GM19025 (cell line): ENCODE measurements at regions not wholly inside any gene's neighbourhood (a gene's known extent, or its start where the extent isn't known, plus 50 kb on each side); places are given as distances from the start of the nearest gene placed in this dataset.
"Not testable (repeated sequence)": the region's sequence is repeated elsewhere in the genome, so short reads cannot be mapped to it uniquely, and the experiment has no call there.

Source experiments
- ATAC-seq: cut with Tn5 transposase; IDR thresholded peaks from one replicate; pipeline ENCODE4 v1.9.1; 2021; ENCODE audit warnings: mild to moderate bottlenecking, low read depth, moderate library complexity; ENCODE audit not compliant: unreplicated experiment

DNA sequence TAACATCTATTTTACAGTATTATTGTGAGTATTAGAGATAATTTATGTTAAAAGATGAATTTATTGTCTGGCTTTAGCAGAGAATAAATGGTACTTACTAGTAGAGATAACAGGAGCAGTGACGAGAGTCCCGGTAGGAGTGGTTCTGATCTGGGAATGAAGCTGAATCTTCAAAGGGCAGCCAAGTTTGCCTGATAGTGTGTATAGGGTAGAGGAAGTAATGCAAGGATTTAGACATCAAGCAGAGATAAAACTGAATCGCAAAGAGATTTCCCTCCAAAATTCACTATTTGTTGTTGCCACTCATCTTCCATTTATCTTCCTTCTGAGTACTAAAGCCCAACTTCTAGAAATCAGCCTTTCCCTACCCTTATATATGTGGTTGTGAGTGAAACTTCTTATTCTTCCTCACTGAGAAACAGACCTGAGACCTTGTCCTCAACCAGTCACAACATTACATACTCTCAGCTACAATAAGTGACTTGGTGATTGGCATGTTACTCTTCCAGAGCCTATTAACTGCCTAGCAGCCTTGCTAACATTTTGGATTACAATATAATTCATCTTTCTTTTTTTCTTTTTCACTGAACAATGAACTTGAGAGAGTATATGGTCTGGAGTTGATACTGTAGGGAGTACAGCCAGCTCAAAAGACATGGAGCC lies 692.7 kb upstream of the ZNF385D start:
- ATAC-seq = no peak

DNA sequence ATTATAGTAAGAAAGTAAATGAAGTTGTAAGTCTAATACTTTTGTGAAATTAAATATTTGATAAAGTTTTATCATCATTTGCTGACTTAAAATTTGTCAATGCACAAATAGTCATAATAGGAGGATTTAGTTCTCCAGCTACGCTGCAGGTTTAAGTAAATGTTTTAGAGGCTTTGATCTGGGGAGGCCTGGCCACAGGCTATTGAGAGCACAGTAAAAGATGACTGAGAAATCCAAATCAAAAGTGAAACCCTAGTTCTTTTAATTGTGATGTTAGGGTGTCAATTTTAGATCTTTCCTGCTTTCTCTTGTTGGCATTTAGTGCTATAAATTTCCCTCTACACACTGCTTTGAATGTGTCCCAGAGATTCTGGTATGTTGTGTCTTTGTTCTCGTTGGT lies 694.3 kb upstream of the ZNF385D start:
- ATAC-seq = not testable (repeated sequence)

DNA sequence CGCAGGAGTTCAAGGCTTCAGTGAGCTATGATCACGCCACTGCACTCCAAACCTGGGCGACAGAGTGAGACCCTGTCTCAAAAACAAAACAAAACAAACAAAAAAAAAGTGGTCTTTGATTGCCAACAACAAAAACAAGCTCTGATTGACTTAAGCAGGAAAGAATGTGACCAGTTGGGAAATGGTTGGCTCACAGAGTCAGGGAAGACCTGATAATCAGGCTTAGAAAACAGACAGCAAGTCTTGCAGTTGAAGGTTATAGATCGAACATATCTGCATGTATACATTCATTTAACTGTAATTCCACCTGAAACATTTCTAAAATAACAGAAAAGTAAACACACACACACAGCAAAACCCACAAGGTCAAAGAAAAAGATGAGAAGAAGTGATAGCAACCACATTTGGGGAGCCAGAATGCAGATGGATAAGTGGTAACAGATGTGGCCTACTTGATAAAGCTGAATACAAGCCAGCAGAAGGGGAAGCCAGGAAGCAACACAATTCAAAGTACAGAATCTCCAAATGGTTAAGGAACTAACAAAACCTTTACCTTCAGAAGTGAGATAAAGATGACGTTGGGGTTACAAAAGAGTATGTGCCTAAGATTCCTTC lies 699.9 kb upstream of the ZNF385D start:
- ATAC-seq = no peak

DNA sequence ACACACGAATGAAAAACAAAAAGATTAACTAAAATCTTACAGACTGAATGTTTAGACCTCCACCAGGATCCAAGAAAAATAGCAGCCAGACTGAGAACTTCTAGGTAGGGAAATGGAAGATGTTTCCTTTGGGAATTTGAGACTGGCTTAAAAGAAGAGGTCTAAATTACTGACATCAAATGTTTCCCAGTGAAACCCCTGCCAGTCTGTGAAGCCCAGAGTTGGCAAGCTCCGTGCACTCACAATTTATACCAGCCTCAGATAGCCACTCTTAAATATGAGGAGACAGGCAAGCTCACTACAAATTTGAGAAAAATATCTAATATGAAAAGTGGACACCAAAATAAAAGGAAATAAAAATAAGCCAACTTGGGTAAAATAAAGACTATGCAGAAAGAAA lies 700.5 kb upstream of the ZNF385D start:
- no peak for ATAC-seq

DNA sequence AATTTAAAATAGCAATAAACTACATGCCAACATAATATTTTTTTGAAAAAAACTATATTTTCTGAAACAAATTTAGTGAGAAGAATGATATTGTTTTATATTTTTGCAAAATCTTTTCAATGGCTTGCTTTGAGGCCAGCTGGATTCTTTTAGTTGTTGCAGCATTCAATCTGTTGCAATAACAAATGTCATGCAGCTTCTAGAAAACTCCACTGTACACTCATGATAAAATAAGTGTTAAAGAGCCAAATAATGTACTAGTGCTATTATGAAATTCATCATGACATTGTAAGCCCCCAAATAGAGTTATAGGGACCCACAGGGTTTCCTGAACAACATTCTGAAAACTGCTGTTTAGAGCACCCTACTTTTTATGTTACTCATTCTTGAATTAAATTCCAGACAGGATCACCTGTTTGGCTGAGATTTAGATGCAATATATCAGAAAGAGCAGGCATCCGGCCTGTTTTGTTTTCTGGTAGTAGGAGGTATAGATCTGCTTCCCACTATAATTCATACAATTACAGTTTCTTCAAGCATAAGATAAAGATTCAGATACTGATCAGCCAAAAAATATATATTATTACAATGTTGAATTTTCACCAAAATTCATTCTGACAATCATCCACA lies 703.0 kb upstream of the ZNF385D start:
- no peak for ATAC-seq

DNA sequence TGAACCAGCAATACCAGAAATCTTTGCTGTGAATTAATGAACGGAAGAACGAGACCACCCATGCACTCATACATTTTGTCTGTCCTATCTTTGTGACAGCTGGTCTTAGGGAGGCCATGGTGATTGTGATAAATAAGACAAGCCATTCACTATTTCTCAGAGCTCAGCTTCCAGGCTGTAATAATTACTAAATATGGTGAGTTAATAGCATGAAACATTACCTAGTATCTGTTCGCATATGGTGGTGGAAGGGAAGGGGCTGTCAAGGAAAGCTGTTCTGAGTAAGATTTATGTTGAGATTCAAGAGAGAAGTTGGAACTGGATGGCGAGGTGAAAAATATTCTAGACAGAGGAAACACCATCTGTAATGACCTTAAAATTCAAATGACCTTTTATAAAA lies 719.0 kb upstream of the ZNF385D start:
- ATAC-seq = no peak

DNA sequence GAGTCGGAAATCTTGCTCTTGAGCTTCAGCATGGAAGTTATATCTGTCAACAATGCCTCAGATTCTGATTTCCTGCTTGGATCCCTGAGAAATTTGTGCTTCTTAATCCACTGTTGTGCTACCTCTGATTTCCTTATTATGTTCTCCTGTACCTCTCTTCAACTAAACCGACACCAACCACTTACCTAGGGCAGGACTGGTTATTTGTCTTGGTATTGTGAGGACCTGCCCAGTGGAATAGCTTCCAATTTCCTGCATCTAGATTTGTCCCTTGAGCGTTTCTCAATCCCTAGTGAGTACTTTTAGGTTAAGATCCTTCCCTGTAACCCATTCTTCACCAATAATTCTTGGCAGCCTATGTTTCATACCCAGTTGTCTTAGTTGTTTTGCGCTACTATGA lies 720.5 kb upstream of the ZNF385D start:
- ATAC-seq = no peak

DNA sequence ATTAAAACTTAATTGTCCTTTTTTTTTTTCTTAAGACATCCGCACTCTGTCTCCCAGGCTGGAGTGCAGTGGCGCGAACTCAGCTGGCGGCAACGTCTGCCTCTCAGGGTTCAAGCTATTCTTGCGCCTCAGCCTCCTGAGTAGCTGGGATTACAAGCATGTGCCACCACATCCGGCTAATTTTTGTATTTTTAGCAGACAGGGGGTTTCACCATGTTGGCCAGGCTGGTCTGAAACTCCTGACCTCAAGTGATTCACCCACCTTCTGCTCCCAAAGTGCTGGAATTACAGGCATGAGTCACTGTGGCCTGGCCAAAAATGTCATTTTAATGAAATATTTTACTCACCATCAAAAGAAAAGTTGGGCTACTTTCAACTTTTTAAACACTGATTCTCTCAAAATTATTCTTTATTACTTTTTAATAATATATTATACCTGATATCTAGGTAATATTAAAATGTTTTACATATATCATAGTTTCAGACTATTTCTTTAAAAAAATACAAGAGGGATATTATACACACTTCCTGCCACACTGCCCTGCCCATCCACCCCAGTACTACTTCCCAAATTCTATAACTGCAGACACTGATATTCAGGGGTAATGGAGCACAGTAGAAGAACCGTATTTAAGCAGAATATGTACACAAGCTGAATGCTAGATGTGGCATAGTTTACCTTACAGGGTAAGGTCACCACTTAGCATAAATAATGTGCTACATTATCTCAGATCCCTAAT lies 723.9 kb upstream of the ZNF385D start:
- no peak for ATAC-seq

DNA sequence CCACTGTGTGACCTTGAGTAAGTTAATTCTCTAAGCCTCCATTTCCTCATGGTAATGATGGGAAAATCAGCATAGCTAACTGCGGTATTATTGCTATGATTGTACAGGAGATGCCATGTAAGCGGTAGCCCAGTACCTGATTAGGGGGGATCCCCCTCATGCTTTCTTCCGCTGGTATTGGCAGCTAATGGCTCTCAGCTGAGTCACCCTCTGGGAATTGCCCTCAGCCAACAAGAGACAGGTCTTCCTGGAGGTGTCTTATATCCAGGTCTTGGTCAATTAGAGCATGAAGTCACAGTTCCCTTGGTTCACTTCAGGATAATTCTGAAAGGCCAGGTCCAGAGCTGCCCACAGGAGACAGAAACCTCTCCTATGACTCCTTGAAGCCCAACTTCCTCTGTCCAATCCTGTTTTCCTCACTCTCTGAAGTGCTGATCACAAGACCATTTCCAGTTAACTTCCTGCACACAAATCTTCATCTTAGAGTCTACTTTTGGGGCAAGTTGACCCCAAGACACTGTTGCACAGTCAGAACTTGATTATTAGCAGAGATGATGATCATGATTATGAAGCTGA lies 724.7 kb upstream of the ZNF385D start:
- ATAC-seq = no peak

DNA sequence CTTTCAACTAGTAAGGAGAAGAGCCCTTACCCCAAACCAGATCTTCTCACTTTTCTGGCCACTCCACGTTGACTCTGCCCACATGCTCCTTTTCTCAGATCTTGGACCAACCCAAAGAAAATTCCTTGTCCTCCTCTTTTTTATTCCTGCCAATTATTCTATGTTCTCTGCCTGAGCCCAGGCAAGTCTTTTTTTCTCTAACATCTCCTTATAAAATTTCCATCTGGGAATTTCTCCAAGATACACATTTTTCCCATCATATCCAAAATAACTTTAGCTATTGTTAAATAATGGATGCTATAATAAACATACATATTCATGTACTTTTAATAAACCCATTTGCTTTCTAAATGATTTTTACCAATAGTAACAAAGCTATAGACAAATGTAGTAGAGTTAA lies 726.0 kb upstream of the ZNF385D start:
- no peak for ATAC-seq

DNA sequence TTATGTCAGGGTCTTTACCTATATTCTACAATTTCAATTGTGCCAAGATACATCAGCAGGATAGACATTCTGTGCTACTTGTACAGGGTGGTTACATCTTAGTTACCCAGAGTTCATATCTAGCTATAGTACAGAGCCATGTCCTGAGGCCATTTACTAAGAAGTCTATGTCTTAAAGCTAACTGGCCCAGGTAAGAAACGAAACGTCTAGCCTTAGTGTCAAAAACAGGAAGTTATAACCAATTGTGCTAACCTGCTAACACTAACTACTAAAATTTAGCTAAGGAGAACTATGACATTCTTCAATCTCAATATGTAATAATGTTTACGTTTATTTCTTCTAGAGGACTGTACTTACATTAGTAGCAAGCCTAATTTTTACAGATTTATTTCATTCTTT lies 717.2 kb upstream of the UBE2E2 start:
- ATAC-seq = no peak

DNA sequence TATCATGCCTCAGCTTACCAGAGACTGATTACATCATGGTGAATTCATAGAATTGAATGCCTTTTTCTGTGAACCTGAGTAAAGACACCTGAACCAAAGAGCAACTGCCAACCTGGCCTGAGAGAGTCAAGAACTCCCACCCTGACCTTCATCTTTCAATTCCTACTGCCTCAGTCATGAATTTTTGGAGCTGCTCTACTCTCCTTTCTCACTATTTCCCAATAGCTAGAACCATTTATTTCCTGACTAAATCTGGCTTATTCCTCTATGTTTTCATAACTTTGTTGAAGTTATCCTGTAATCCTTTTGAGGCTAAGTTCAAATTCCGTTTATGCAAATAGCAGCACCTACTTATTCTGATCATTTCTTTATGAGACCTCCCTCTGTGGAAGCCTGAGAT lies 712.4 kb upstream of the UBE2E2 start:
- ATAC-seq = no peak

DNA sequence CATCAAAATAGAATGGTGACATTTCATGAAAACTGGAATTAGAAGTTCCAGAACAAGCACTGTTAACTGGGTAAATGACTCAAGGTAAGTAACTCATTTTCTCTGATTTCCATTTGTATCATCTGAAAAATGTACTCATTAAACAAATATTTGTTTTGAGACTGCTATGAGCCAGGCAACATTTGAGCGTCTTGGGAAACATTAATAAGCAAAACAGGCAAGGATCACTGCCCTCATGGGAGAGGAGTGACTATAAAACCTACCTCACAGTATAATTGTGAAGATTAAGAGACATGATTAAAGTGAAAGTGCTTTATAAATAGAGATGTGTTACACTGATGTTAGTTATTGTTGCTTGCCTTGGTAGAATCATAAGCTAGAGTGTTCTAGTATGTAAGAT lies 711.8 kb upstream of the UBE2E2 start:
- ATAC-seq = no peak

DNA sequence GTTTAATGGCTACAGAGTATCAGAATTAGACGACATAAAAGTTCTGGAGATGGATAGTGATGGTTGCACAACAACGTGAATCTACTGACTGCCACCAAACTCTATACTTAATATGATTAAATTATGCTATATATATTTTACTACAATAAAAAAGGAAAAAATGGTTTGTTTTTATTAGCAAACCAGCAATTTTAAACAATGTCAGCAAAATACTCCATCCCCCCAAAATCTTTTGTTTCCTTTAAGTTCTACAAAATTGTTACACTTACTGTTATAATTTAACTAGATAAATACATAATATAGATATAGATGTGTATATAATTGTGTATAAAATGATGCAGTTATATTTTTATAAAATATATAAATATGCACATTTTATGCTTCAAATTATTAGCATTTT lies 710.8 kb upstream of the UBE2E2 start:
- no peak for ATAC-seq

DNA sequence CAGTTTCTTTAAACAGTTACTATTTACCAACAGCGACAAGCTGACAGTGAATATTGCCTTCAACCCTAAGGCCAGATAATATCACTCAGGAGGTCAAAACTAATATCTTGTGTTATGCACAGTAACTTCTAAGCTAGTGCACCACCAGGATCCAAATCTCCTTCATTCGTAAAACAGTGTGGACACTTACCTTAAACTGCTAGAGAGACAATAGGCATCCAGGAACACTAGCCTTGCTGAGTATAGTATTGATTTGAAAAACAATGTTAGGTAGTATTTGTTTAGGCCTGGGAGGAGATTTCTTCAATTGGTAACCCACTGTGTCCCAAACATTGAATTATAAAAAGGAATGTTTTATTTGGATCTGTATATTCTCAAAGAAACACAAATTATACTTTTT lies 707.9 kb upstream of the UBE2E2 start:
- no peak for ATAC-seq

DNA sequence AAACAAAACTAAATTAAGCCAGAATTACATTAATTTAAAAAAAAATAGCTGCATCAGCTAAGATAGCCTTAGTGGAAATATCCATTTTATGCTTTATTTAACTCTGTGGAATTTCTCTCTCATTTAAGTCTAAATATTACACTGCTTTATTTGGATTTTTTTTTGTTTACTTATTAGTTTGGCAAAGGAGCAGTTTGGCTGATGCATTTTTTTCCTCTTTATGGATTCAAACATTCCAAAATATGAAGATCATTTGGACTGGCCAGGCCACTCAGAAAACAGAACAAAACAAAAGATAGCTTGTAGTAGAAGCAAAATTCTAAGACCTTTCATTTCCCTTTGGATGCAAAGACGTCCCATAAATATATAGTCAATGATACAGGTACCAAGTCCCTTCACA lies 707.3 kb upstream of the UBE2E2 start:
- ATAC-seq = no peak

DNA sequence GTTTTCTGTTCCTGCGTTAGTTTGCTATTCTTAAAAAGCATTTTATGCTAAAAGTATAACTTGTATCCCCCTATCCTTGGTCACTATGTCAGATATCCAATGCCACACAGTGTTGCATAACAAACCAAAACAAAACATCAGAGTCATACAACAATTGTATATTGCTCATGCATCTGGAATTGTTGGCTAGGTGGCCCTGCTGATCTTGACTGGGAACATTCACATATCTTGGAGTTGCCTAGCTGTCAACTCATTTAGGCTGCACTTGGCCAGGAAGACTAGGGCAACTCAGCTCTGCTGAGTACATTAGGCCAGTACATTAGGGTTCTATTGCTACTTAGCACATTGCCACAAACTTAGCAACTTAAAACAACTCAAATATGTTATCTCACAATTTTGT lies 706.5 kb upstream of the UBE2E2 start:
- no peak for ATAC-seq

DNA sequence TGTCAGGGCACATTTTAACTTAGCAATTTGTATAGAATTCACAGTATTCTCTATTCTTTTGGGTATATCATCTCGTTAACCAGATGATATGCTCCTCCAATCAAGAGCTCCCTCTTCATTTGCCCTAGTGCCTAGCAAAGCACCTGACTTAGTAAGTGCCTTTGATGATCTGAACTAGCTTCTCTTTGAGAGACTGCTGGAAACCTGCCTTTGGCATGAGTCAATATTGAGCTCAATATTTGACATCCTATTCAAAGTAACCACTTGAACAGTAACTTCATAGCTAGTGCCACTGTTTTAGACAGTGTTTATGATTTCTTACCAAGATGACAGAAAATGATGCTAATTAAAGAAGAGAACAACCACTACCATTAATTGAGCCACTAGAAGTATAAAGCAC lies 696.3 kb upstream of the UBE2E2 start:
- ATAC-seq = no peak

DNA sequence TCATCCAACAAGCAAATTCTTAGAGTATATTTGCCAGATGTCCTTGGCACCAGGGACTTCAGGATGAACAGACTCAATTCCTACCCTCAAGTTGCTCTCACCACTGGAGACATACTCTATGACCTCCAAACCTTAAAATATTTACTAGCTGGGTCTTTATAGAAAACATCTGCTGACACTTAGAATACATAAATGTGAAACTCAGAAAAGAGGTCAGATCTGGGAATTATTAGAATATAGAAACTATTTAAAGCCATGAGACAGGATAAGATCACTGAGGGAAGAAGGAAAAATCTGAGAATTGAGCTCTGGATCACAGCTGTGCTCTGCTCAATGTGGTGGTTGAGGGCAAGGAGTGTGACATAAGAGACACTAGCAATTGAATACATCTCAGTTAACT lies 695.4 kb upstream of the UBE2E2 start:
- no peak for ATAC-seq

DNA sequence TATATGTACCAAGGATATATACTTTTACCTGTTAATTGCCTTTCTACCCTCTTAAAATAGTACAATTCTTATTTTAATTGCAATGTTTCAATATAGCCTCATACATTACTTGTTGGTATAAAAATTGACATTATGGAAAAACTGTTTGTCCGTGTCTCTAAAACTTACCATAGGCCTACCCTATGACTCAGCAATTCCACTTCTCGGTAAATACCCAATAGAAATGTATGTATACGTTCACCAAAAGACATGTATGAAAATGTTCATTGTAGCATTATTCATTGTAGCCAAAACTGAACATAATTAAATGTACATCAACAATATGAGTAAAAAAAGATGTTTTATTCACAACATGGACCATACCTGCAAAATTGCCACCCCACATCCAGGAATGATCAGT lies 679.2 kb upstream of the UBE2E2 start:
- no peak for ATAC-seq

DNA sequence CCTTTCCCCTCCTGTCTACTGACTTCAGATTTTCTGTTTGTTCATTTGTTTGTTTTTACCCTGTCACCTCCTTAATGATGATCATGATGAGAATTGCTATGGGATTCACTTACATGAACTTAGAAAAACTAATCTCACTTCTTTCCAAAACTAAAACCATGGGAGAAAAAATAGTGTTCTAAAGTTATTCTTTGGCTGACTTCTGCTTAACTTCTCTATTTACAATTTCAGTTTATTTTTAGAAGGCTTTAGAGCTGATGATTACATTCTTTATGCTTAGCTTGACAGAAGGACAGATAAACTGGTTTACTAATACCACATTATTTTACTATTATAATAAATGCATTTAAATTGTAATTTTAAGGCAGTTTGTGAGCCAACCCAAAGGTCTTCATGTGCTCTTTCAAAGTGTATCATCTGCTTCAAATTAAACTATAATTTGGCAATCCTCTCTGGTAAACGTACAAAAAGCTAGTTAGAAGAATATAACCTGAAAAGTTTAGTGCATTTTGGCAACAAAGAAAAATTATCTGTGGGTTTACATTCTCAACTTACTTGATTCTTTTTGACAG lies 676.8 kb upstream of the UBE2E2 start:
- no peak for ATAC-seq
